ENCODE measurements at regions not wholly inside any gene's neighbourhood (a gene's known extent, or its start where the extent isn't known, plus 50 kb on each side); places are given as distances from the start of the nearest gene placed in this dataset.

GRCh38 chr12:97005174-97005573 is 98.1 kb downstream of the NEDD1 start:
- Histone ChIP-seq H2BK5ac (ENCODE audit: low read depth, low read length, poor library complexity, severe bottlenecking) (no peak overlapping the region), H2AFZ (ENCODE audit: low read depth, low read length) (no peak overlapping the region), H3K23ac (ENCODE audit: low read length in 2 of 2) (no peak overlapping the region), H4K8ac (ENCODE audit: low read length) (no peak overlapping the region), H3K18ac (ENCODE audit: low read depth in 1 of 2, low read length in 2 of 2) (no peak overlapping the region), H2BK15ac (ENCODE audit: low read depth, poor library complexity, severe bottlenecking) (no peak overlapping the region), H3K4me3 (ENCODE audit: insufficient read depth in 1 of 2, low read depth in 1 of 2, low read length in 2 of 2) (no peak overlapping the region), H3K27ac (ENCODE audit: low read length, poor library complexity, severe bottlenecking) (no peak overlapping the region), H3K36me3 (ENCODE audit: control insufficient read depth in 1 of 2, insufficient read depth in 2 of 2, low read depth in 1 of 2, low read length in 2 of 2) (no peaks in the 10 kb centered on the region), H3K14ac (ENCODE audit: low read length in 2 of 2) (no peak overlapping the region), H3K9ac (ENCODE audit: low read length) (no peak overlapping the region), H2AK5ac (ENCODE audit: low read length, severe bottlenecking) (no peak overlapping the region), H2BK120ac (ENCODE audit: low read depth, low read length) (no peak overlapping the region), H3K4me2 (ENCODE audit: low read length, poor library complexity, severe bottlenecking) (no peak overlapping the region), H3K9me3 (ENCODE audit: control insufficient read depth, low read length) (no peaks in the 10 kb centered on the region), H3K79me1 (replicated peaks; ENCODE audit: low read length, poor library complexity, severe bottlenecking) (no peaks in the 10 kb centered on the region), H3K4me1 (ENCODE audit: control insufficient read depth, insufficient read depth, low read depth, low read length) (no peaks in the 10 kb centered on the region), H2BK12ac (ENCODE audit: low read length in 2 of 2) (no peak overlapping the region), H3K4ac (ENCODE audit: low read depth in 1 of 2, low read length in 2 of 2) (no peak overlapping the region), H3K27me3 (ENCODE audit: control insufficient read depth in 1 of 2, insufficient read depth in 1 of 2, low read length in 2 of 2) (peaks cover 0 to 5% of the 10 kb centered on the region in 2 experiments), H4K91ac (ENCODE audit: low read length) (no peak overlapping the region)
- 43% methylated on average over 1 of the region's 1 CpG for WGBS
- no peak for DNase-seq

GRCh38 chr12:97005646-97006045 is 98.6 kb downstream of the NEDD1 start:
- H2AFZ ChIP-seq (ENCODE audit: low read depth, low read length), result no peak overlapping the region
- H3K4me1 ChIP-seq (ENCODE audit: control insufficient read depth, insufficient read depth, low read depth, low read length), result no peaks in the 10 kb centered on the region
- peaks cover 0 to 5% of the 10 kb centered on the region in 2 experiments for H3K27me3 ChIP-seq (ENCODE audit: control insufficient read depth in 1 of 2, insufficient read depth in 1 of 2, low read length in 2 of 2)
- no peak overlapping the region for H4K91ac ChIP-seq (ENCODE audit: low read length)
- H3K4me2 ChIP-seq (ENCODE audit: low read length, poor library complexity, severe bottlenecking), result no peak overlapping the region
- WGBS, result 87% methylated on average over 3 of the region's 3 CpGs
- no peak overlapping the region for H4K8ac ChIP-seq (ENCODE audit: low read length)
- H3K4me3 ChIP-seq (ENCODE audit: insufficient read depth in 1 of 2, low read depth in 1 of 2, low read length in 2 of 2), result no peak overlapping the region
- no peak overlapping the region for H2BK15ac ChIP-seq (ENCODE audit: low read depth, poor library complexity, severe bottlenecking)
- H3K4ac ChIP-seq (ENCODE audit: low read depth in 1 of 2, low read length in 2 of 2), result no peak overlapping the region
- no peak overlapping the region for H3K9ac ChIP-seq (ENCODE audit: low read length)
- no peaks in the 10 kb centered on the region for H3K9me3 ChIP-seq (ENCODE audit: control insufficient read depth, low read length)
- H2AK5ac ChIP-seq (ENCODE audit: low read length, severe bottlenecking), result no peak overlapping the region
- no peak overlapping the region for H3K14ac ChIP-seq (ENCODE audit: low read length in 2 of 2)
- H2BK120ac ChIP-seq (ENCODE audit: low read depth, low read length), result no peak overlapping the region
- no peaks in the 10 kb centered on the region for H3K79me1 ChIP-seq (replicated peaks; ENCODE audit: low read length, poor library complexity, severe bottlenecking)
- no peak overlapping the region for H2BK12ac ChIP-seq (ENCODE audit: low read length in 2 of 2)
- no peak for DNase-seq
- H3K23ac ChIP-seq (ENCODE audit: low read length in 2 of 2), result no peak overlapping the region
- H2BK5ac ChIP-seq (ENCODE audit: low read depth, low read length, poor library complexity, severe bottlenecking), result no peak overlapping the region
- no peak overlapping the region for H3K18ac ChIP-seq (ENCODE audit: low read depth in 1 of 2, low read length in 2 of 2)
- H3K36me3 ChIP-seq (ENCODE audit: control insufficient read depth in 1 of 2, insufficient read depth in 2 of 2, low read depth in 1 of 2, low read length in 2 of 2), result no peaks in the 10 kb centered on the region
- no peak overlapping the region for H3K27ac ChIP-seq (ENCODE audit: low read length, poor library complexity, severe bottlenecking)

DNA sequence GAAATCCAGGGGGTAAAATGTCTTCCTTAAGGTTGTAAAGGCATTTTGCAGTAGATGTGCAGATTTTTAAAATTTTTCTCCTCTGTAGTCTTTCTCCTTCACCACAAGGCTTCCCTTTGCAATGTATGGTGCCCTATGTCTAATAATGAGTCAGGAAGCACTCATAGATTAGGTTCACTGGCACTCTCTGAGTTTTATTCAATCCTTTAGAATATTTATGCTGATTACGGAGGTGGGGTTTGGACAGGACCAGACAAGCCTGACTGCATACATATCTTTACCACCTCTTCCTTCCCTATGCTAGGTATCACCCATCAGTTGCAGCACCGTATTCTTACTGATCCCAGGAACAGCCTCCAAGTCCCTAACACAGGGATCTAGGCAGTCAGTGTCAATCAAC is 99.5 kb downstream of the NEDD1 start:
- Histone ChIP-seq H3K4me1 (ENCODE audit: control insufficient read depth, insufficient read depth, low read depth, low read length) (no peaks in the 10 kb centered on the region), H3K9me3 (ENCODE audit: control insufficient read depth, low read length) (no peaks in the 10 kb centered on the region)

DNA sequence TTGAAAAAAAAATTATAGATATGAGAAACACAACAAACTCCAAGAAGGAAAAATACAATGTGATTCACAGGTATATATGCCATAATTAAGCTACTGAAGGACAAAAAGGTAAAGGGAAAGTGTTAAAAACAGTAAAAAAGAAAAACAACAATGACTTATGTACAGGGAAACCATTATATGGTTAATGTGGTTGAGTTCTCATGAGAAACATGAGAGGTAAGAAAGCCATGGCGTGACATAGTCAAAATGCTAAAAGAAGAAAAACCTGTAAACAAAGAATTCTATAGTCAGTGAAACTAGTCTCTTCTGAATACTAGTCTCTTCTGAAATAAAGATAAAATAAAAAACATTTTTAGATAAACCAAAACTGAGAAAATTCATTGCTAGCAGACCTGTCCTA is 109.1 kb downstream of the NEDD1 start:
- no CpG with 5 or more reads among the region's 1 CpG for WGBS
- no peak overlapping the region for H2AK5ac ChIP-seq (ENCODE audit: low read length, severe bottlenecking)

More for the DNA sequence above, 99.5 kb downstream of the NEDD1 start:
- H3K4ac ChIP-seq (ENCODE audit: low read depth in 1 of 2, low read length in 2 of 2), result no peak overlapping the region
- no peak overlapping the region for H3K9ac ChIP-seq (ENCODE audit: low read length)
- no peak overlapping the region for H2BK12ac ChIP-seq (ENCODE audit: low read length in 2 of 2)
- H3K36me3 ChIP-seq (ENCODE audit: control insufficient read depth in 1 of 2, insufficient read depth in 2 of 2, low read depth in 1 of 2, low read length in 2 of 2), result no peaks in the 10 kb centered on the region
- H2BK5ac ChIP-seq (ENCODE audit: low read depth, low read length, poor library complexity, severe bottlenecking), result no peak overlapping the region
- no peak overlapping the region for H4K91ac ChIP-seq (ENCODE audit: low read length)
- no peaks in the 10 kb centered on the region for H3K79me1 ChIP-seq (replicated peaks; ENCODE audit: low read length, poor library complexity, severe bottlenecking)
- no peak overlapping the region for H3K18ac ChIP-seq (ENCODE audit: low read depth in 1 of 2, low read length in 2 of 2)
- H3K14ac ChIP-seq (ENCODE audit: low read length in 2 of 2), result no peak overlapping the region
- H3K27ac ChIP-seq (ENCODE audit: low read length, poor library complexity, severe bottlenecking), result no peak overlapping the region
- no peak overlapping the region for H4K8ac ChIP-seq (ENCODE audit: low read length)
- H3K4me3 ChIP-seq (ENCODE audit: insufficient read depth in 1 of 2, low read depth in 1 of 2, low read length in 2 of 2), result no peak overlapping the region
- H2BK120ac ChIP-seq (ENCODE audit: low read depth, low read length), result no peak overlapping the region
- H2BK15ac ChIP-seq (ENCODE audit: low read depth, poor library complexity, severe bottlenecking), result no peak overlapping the region
- 88% methylated on average over 2 of the region's 2 CpGs for WGBS
- no peak overlapping the region for H3K4me2 ChIP-seq (ENCODE audit: low read length, poor library complexity, severe bottlenecking)
- H2AFZ ChIP-seq (ENCODE audit: low read depth, low read length), result no peak overlapping the region
- peaks cover 0 to 5% of the 10 kb centered on the region in 2 experiments for H3K27me3 ChIP-seq (ENCODE audit: control insufficient read depth in 1 of 2, insufficient read depth in 1 of 2, low read length in 2 of 2)
- no peak for DNase-seq
- no peak overlapping the region for H2AK5ac ChIP-seq (ENCODE audit: low read length, severe bottlenecking)
- H3K23ac ChIP-seq (ENCODE audit: low read length in 2 of 2), result no peak overlapping the region

More for the DNA sequence above, 109.1 kb downstream of the NEDD1 start:
- Histone ChIP-seq H3K9ac (ENCODE audit: low read length) (no peak overlapping the region), H2BK12ac (ENCODE audit: low read length in 2 of 2) (no peak overlapping the region), H3K4me1 (ENCODE audit: control insufficient read depth, insufficient read depth, low read depth, low read length) (peaks cover 1% of the 10 kb centered on the region), H3K9me3 (ENCODE audit: control insufficient read depth, low read length) (peaks cover 3% of the 10 kb centered on the region), H2BK5ac (ENCODE audit: low read depth, low read length, poor library complexity, severe bottlenecking) (no peak overlapping the region), H3K18ac (ENCODE audit: low read depth in 1 of 2, low read length in 2 of 2) (no peak overlapping the region), H3K23ac (ENCODE audit: low read length in 2 of 2) (no peak overlapping the region), H4K91ac (ENCODE audit: low read length) (no peak overlapping the region), H3K14ac (ENCODE audit: low read length in 2 of 2) (no peak overlapping the region), H3K27ac (ENCODE audit: low read length, poor library complexity, severe bottlenecking) (no peak overlapping the region), H3K4me2 (ENCODE audit: low read length, poor library complexity, severe bottlenecking) (no peak overlapping the region), H2BK15ac (ENCODE audit: low read depth, poor library complexity, severe bottlenecking) (no peak overlapping the region), H3K36me3 (ENCODE audit: control insufficient read depth in 1 of 2, insufficient read depth in 2 of 2, low read depth in 1 of 2, low read length in 2 of 2) (no peaks in the 10 kb centered on the region), H3K27me3 (ENCODE audit: control insufficient read depth in 1 of 2, insufficient read depth in 1 of 2, low read length in 2 of 2) (no peaks in the 10 kb centered on the region), H2AFZ (ENCODE audit: low read depth, low read length) (no peak overlapping the region), H2BK120ac (ENCODE audit: low read depth, low read length) (no peak overlapping the region), H3K4me3 (ENCODE audit: insufficient read depth in 1 of 2, low read depth in 1 of 2, low read length in 2 of 2) (no peak overlapping the region), H3K79me1 (replicated peaks; ENCODE audit: low read length, poor library complexity, severe bottlenecking) (no peaks in the 10 kb centered on the region), H3K4ac (ENCODE audit: low read depth in 1 of 2, low read length in 2 of 2) (no peak overlapping the region), H4K8ac (ENCODE audit: low read length) (no peak overlapping the region)
- no peak for DNase-seq
